ENCODE measurements at regions not wholly inside any gene's neighbourhood (a gene's known extent, or its start where the extent isn't known, plus 50 kb on each side); places are given as distances from the start of the nearest gene placed in this dataset.
A peak's percentile ranks its signal among the peaks of the same experiment; 100 is the strongest.

DNA sequence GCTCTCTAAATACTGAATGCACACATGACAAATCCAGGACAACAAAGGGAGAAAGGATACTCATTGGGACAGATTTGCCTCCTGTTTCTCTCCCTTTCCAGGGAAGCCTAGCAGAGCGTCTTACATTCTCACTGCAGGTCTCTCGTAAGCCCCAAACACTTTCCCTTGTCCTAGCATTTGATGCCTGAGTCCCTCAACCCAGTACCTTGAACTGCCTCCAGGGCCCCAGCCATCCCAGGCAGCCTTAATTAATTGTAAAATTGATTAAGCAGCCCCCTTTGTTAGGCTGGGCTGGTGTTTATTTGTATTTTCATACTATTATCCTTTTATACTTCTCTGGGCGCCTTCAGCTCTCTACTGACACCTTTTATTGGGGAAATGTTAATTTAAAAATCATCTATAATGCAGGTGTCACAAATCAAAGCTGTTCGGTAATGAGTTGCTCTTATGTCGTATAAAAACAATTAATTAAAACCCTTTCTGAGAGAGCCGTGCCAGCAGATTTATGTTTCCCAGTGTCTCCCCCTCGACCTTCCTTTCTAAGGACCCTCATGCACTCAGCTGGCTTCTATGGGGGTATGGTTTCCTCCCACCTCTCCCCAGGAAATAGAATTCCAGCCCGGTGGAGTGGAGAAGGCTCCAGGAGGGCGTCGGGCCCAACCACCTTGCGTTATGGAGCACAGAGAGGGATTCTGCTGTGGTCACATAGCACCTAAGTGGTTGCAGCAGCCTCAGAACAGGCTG, 243.8 kb downstream of the RPS24 start:
- no peak for DNase-seq

DNA sequence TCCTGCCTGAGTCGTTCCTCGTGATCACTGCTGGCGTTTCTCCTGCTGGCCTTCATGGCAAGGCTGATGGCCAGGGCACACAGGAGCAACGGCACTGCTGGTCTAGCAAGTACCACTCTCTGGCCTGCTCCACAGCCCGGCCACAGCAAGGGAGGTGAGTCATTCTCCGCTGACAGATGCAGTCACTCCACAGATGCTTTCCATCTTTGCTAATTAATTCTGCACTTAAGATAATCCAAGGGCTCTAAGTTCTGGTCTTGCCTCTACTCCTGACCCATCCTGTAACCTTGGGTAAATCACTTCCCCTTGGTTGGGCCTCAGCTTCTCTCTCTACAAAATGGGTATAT, 244.4 kb downstream of the RPS24 start:
- no peak for DNase-seq

DNA sequence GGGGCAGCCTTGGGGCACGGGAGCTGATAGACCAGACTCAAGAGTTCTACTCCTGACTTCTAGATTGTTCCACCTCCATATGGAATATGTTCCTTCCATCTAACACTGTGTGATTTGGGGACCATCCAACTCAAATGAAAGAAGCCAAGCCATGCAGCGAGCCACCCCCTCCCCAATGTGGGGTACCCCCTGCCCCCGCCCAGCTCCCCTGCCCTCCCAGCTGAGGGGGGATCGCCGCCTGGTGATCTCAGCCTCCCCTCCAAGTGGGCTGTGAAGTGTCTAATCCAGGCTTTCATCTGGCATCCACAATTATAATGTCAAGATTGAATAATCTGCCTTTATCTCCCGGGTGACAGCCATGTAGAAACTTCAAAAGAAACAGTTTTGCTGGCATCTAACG, 246.1 kb downstream of the RPS24 start:
- DNase-seq: no peak

GRCh38 chr10:78280604-78281003, 246.9 kb downstream of the RPS24 start:
- no peak for DNase-seq

GRCh38 chr10:78281627-78282026, 248.0 kb downstream of the RPS24 start:
- DNase-seq: no peak

- no peak for DNase-seq
Measured at GRCh38 chr10:78283069-78283682, 249.5 kb downstream of the RPS24 start.

DNA sequence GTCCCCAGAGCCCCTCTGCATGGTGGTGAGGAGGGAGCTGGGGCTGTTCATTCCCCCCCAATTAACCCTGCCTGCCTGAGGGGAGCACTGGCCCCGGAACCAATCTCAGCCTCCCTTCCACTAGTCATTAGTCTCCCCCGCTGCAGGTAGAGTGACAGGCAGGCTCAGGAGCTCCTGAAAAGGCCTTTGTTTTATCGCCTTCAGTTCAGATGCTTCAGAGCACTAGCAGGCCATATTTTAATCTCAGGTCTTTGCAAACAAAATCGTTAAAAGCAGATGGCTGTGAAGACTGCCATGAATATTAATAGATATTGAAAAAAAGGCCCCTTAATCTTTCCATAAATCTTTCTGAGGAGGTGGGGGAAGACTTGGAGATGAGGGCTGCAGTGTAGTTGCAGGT, 250.7 kb downstream of the RPS24 start:
- DNase-seq: no peak

GRCh38 chr10:78285226-78285625, 251.6 kb downstream of the RPS24 start:
- DNase-seq: no peak

DNA sequence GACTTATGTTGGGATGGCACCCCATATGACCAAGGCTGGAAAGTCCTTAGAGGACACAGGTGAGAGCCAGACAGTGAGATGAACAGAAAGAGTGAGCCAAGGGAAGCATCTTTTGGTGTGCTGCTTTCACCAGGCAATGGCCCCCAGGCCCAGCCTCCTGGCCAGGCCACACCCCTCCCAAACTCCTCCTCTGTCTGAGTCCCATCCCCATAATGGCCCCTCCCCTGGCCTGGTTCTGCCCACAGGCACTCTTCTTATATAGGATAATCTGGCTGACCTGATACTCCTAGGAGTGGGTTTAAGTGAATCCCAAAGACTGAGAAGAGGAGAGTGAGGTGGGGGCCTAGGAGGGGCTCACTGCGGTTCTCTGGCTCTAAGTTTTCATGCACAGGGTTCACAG, 252.5 kb downstream of the RPS24 start:
- DNase-seq: no peak

DNA sequence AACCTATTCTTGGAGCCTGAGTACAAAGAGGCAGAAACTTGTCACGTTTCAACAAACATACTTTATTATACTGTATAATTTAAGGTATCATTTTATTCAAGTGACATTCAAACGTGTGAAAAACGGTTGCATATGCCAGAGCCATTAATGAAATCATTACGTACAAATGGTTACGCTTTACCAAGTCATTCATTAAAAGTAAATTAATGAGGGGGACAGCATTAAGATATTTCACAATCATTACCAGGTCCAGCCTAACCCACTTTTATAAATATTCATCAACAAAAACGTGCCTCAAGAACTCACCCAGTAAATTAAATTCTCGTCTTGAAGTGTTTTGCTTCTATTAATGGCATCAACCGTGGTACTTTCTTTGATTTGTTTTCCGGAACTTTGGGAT, 253.0 kb downstream of the RPS24 start:
- no peak for DNase-seq

DNA sequence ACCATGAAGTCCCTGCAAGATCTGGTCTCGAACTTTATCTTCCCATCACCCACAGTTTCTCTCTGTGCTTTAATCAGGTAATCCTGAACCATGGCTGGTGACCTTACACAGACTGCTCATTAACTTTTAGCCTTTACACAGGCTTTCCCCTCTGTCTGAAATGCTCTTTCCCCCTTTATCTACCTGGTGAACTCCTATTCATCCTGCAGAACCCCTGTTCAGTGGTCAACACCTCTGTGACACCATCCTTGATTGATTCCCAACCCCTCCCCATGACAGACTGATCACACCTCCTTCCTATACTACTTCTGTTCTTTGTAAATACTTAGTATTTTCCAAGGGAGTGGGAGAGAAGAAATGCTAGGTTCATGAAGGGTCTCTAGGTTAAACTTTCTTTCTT, 254.0 kb downstream of the RPS24 start:
- no peak for DNase-seq

GRCh38 chr10:78288663-78289062, 255.0 kb downstream of the RPS24 start:
- DNase-seq: no peak

- no peak for DNase-seq
Measured at GRCh38 chr10:78290131-78290750, 256.6 kb downstream of the RPS24 start.

- no peak for DNase-seq
Measured at GRCh38 chr10:78291722-78292121, 258.1 kb downstream of the RPS24 start.

DNA sequence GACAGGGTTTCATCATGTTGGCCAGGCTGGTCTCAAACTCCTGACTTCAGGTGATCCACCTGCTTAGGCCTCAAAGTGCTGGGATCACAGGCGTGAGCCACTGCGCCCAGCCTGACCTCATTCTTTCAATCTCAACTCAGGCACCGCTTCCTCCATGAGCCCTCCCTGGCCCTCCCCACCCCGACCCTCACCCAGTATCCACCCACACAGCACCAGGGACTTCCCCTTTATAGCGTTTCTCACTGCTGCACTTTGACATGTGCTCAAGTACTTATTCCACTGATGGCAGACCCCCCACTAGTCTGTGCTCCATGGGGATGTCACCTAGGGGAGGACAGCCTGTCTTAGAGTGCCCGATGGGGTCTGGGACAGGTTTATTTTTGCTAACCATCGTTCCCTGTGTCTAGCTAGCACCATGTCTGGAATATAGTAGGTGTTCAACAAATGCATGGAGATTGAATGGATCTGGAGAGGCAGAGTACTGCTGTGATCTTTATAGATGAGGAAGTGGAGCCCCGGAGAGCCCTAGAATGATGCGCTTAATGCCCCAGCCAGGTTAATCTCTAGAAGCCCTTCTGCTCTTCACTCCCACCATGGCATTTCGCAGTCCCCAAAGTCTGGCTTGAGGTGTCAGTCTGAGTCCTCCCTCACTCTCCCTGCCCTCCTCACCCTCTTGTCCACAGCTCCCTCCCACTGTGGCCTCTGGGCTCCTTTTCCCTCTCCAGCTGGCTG, 258.8 kb downstream of the RPS24 start:
- no peak for DNase-seq

GRCh38 chr10:78292982-78293865, 259.6 kb downstream of the RPS24 start:
- DNase-seq: no peak

- DNase-seq: no peak
Measured at GRCh38 chr10:78295242-78295641, 261.6 kb downstream of the RPS24 start.

GRCh38 chr10:78296785-78297184, 263.1 kb downstream of the RPS24 start:
- no peak for DNase-seq

- no peak for DNase-seq
Measured at GRCh38 chr10:78297997-78298396, 264.3 kb downstream of the RPS24 start.

DNA sequence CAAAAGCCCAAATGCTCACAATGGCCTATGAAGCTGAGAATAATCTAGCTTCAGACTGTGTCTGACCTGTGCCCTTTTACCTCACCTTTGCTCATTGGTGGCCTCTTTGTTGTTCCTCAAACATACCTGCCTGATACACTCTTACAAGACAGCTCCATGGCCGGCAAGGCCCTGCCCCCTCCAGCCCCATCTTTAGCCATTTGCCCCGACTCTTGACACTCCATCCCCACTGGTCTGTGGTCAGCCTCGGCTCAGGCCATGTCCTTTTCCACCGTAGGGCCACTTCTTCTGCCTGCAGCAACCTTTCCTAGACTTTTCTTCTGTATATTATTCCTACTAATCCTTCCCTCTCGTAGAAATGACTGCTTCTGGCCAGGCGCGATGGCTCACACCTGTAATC, 265.2 kb downstream of the RPS24 start:
- DNase-seq: no peak

GRCh38 chr10:78299851-78300468, 266.3 kb downstream of the RPS24 start:
- peak; percentile 47 for DNase-seq

GRCh38 chr10:78300526-78300925, 266.9 kb downstream of the RPS24 start:
- DNase-seq: no peak

Data from CD4-positive, alpha-beta T cell treated with Interleukin-15 for 1 hour (primary cell).